GM23338 (cell line): ENCODE measurements at regions not wholly inside any gene's neighbourhood (a gene's known extent, or its start where the extent isn't known, plus 50 kb on each side); places are given as distances from the start of the nearest gene placed in this dataset.

ENCODE experiments used
- CREB1 ChIP-seq: fragments of 250-450 bp; sonication (Bioruptor Pico); IDR thresholded peaks from 2 replicates; pipeline ENCODE4 v1.5.0; 2020; ENCODE audit warnings: low read depth, mild to moderate bottlenecking, moderate library complexity
- EZH2 ChIP-seq: fragments of 200-600 bp; sonication (generic); IDR thresholded peaks from one replicate; pipeline ENCODE4 v1.8.0; 2017; ENCODE audit warnings: antibody characterized with exemption, mild to moderate bottlenecking, low read depth; ENCODE audit not compliant: unreplicated experiment
- EZH2phosphoT487 ChIP-seq: fragments of 200-600 bp; sonication (generic); IDR thresholded peaks from one replicate; pipeline ENCODE4 v1.8.1; 2018; ENCODE audit warnings: antibody characterized with exemption; ENCODE audit not compliant: unreplicated experiment
- JUNB ChIP-seq: IDR thresholded peaks from one replicate; pipeline ENCODE4 v1.6.1; 2016; ENCODE audit warnings: antibody characterized with exemption; ENCODE audit not compliant: unreplicated experiment
- NANOG ChIP-seq: IDR thresholded peaks from 2 replicates; pipeline ENCODE4 v1.6.1; 2016; ENCODE audit warnings: antibody characterized with exemption, borderline replicate concordance
- POLR2AphosphoS5 ChIP-seq: IDR thresholded peaks from 2 replicates; pipeline ENCODE4 v1.6.1; 2016; ENCODE audit warnings: antibody characterized with exemption, low read depth
- STAT1 ChIP-seq: IDR thresholded peaks from one replicate; pipeline ENCODE4 v1.6.1; 2016; ENCODE audit warnings: antibody characterized with exemption; ENCODE audit not compliant: unreplicated experiment
- ZNF114 ChIP-seq: fragments of 250-450 bp; sonication (Bioruptor Pico); IDR thresholded peaks from 2 replicates; pipeline ENCODE4 v1.5.0; 2020; ENCODE audit warnings: mild to moderate bottlenecking, moderate library complexity
- ZNF331 ChIP-seq: fragments of 250-450 bp; sonication (Bioruptor Pico); IDR thresholded peaks from 2 replicates; pipeline ENCODE4 v1.5.0; 2020; ENCODE audit warnings: low read depth, mild to moderate bottlenecking, moderate library complexity
- TF ChIP-seq, protein P1 (sequence below): IDR thresholded peaks from one replicate; pipeline ENCODE4 v1.6.1; 2018; ENCODE audit warnings: antibody characterized with exemption; ENCODE audit not compliant: unreplicated experiment
- TF ChIP-seq, protein P2 (sequence below), 2 experiments: fragments of 200-600 bp in 1 of 2; sonication (generic) in 1 of 2; conservative IDR thresholded peaks; 2 replicates each; pipeline versions ENCODE4 v1.5.1 to v1.6.1; 2016 to 2017; ENCODE audit warnings: antibody characterized with exemption in 2 of 2, low read depth in 2 of 2, mild to moderate bottlenecking in 2 of 2, moderate library complexity in 1 of 2
- TF ChIP-seq, protein P3 (sequence below): IDR thresholded peaks from 2 replicates; pipeline ENCODE4 v1.6.1; 2016; ENCODE audit warnings: antibody characterized with exemption

DNA sequence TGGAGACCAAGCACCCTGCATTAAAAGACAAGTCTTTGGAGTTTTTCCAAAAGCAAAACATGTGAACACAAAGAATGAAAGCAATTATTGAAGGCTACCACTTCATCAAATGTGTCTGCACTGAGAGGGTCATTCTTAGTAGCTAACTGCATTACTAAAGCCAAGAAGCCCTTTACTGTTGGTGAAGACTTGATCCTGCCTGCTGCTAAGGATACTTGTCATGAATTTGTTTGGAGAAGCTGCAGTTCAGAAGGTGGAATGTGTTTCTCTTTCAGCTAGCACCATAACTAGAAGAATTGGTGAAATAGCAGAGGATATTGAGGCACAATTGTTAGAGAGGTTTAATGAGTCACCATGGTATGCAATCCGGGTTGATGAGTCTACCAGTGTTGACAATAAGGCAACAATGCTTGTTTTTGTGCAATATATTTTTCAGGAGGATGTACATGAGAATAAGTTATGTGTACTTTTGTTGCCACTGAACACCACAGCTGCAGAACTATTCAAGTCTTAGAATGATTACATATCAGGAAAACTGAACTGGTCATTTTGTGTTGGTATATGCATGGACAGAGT lies 457.3 kb upstream of the ISX start:
- TF ChIP-seq, protein P1, sequence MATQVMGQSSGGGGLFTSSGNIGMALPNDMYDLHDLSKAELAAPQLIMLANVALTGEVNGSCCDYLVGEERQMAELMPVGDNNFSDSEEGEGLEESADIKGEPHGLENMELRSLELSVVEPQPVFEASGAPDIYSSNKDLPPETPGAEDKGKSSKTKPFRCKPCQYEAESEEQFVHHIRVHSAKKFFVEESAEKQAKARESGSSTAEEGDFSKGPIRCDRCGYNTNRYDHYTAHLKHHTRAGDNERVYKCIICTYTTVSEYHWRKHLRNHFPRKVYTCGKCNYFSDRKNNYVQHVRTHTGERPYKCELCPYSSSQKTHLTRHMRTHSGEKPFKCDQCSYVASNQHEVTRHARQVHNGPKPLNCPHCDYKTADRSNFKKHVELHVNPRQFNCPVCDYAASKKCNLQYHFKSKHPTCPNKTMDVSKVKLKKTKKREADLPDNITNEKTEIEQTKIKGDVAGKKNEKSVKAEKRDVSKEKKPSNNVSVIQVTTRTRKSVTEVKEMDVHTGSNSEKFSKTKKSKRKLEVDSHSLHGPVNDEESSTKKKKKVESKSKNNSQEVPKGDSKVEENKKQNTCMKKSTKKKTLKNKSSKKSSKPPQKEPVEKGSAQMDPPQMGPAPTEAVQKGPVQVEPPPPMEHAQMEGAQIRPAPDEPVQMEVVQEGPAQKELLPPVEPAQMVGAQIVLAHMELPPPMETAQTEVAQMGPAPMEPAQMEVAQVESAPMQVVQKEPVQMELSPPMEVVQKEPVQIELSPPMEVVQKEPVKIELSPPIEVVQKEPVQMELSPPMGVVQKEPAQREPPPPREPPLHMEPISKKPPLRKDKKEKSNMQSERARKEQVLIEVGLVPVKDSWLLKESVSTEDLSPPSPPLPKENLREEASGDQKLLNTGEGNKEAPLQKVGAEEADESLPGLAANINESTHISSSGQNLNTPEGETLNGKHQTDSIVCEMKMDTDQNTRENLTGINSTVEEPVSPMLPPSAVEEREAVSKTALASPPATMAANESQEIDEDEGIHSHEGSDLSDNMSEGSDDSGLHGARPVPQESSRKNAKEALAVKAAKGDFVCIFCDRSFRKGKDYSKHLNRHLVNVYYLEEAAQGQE = no peak
- TF ChIP-seq, protein P2, sequence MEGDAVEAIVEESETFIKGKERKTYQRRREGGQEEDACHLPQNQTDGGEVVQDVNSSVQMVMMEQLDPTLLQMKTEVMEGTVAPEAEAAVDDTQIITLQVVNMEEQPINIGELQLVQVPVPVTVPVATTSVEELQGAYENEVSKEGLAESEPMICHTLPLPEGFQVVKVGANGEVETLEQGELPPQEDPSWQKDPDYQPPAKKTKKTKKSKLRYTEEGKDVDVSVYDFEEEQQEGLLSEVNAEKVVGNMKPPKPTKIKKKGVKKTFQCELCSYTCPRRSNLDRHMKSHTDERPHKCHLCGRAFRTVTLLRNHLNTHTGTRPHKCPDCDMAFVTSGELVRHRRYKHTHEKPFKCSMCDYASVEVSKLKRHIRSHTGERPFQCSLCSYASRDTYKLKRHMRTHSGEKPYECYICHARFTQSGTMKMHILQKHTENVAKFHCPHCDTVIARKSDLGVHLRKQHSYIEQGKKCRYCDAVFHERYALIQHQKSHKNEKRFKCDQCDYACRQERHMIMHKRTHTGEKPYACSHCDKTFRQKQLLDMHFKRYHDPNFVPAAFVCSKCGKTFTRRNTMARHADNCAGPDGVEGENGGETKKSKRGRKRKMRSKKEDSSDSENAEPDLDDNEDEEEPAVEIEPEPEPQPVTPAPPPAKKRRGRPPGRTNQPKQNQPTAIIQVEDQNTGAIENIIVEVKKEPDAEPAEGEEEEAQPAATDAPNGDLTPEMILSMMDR (conservative IDR thresholded peaks at IDR 0.05; ENCODE audit: low read depth in 2 of 2) = no peak
- TF ChIP-seq JUNB (no peak), EZH2 (no peak), POLR2AphosphoS5 (no peak), CREB1 (CRISPR knock-in tag) (no peak), ZNF114 (CRISPR knock-in tag) (no peak), EZH2phosphoT487 (no peak), ZNF331 (CRISPR knock-in tag) (no peak), STAT1 (no peak), NANOG (no peak)
- TF ChIP-seq, protein P3, sequence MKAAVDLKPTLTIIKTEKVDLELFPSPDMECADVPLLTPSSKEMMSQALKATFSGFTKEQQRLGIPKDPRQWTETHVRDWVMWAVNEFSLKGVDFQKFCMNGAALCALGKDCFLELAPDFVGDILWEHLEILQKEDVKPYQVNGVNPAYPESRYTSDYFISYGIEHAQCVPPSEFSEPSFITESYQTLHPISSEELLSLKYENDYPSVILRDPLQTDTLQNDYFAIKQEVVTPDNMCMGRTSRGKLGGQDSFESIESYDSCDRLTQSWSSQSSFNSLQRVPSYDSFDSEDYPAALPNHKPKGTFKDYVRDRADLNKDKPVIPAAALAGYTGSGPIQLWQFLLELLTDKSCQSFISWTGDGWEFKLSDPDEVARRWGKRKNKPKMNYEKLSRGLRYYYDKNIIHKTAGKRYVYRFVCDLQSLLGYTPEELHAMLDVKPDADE = no peak
